Stimulated activated CD4-positive, alpha-beta T cell treated with anti-CD3 and anti-CD28 coated beads, Interleukin-12 subunit alpha, Interleukin-12 subunit beta, amount 100 ng/mL, for 24 hours (primary cell): ENCODE measurements at regions not wholly inside any gene's neighbourhood (a gene's known extent, or its start where the extent isn't known, plus 50 kb on each side); places are given as distances from the start of the nearest gene placed in this dataset.

Source experiments
- DNase-seq, 2 experiments: peaks; one replicate each; pipeline ENCODE4 v3.0.0-alpha.2; 2020; ENCODE audit warnings: low read depth in 2 of 2

DNA sequence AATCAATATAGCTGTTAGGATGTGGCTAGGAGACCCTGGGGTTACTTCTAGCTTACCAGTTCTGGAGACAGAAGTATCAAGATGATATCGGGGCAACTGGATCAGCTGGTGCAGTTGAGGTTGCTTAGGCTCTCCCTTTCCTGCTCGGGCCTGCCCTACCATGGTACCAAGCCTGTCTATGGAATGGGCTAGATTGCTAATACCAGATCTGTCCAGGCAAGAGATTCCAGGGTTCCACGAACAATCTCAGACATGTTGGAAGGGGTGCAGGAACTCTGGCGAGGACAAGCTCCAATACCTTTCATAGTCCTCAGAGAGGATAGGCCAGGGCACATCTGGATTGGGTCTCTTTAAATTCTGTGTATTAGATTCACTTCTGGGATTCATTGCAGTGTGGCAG, 53.8 kb downstream of the ADM start:
- DNase-seq, result no peak

DNA sequence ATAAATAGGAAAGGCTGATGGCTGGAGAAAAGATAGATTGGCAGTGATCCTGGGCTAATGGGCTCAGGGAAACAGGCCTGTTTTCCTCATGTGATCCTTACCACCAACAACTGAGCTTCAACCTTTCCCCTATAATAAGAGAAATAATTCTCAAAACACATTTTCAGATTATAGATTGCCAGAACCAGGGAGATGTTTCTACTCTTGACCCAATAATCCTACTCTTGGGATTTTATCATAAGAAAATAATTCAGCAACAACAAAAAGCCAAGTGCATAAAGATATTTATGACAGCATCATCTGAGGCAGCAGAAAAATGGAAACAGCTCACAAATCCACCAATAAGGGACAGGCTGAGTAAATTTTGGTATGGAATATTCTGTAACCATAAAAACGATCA, 54.3 kb downstream of the ADM start:
- DNase-seq, result no peak

DNA sequence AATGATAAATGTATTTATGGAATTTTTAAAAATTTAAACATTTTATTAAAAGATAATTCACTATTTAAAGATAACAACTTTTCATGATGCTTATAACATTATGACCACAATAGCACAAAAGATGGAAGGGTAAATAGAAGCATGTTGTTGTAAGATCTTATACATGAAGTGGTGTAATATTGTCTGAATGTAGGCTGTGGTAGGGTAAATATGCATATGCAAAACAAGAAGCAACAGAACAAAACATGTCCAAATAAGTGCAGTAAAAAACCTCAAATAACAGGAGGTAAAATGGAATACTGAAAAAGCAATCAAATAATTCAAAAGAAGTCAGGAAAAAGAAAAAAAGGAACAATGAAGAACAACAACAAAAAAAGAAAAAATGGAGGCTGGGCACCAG, 56.0 kb downstream of the ADM start:
- DNase-seq, result no peak

DNA sequence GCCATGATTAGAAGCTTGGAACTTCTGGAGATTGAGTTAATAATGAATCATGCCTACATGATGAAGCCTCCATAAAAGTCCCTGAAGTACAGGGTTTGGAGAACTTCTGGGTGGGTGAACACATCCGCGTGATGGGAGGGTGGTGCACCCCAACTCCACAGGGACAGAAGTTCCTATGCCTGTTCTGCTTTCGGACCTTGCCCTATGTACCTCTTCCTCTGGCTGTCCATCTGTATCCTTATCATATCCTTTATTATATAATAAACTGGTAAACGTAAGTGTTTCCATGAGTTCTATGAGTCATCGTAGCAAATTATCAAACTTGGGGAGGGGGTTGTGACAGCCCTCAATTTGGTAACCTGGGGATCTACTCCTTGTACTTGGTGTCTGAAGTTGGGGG, 60.2 kb downstream of the ADM start:
- no peak for DNase-seq

DNA sequence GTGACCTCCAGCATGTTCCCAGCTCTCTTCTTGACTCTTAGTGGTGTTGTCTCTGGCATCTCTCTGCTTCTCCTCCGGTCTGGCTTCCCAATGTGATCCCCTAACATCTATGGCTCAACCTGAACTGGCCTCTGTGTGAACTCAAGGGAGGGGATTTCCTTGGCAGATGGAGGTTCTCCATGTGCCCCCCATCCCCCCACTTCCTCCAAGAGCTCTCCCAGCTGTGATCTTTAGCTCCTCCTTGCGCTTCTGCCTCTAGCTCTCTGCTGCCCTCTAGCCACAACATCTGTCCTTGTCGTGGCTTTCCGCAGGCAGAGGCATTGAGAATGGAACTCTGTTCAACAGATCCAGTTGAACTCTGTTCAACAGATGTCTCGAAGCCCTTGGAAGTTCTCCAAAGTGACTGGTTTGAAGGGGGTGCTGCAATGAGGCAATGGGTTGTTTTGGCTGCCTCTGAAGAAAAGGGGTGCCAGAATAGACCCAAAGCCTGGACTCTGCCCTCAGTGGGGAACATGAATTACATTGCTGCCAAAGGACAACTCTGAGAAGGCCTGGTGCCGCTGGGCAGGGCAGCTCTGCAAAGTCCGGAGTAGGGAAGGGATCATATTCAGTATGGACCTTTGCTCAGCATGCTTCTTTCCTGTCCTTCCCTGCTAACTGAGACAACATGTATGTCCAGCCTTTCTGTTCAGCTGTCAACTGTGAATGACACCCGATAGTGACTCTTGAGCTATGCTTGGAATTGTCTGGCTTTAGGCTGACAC, 61.9 kb downstream of the ADM start:
- peak; percentile 24 to 65 for DNase-seq

DNA sequence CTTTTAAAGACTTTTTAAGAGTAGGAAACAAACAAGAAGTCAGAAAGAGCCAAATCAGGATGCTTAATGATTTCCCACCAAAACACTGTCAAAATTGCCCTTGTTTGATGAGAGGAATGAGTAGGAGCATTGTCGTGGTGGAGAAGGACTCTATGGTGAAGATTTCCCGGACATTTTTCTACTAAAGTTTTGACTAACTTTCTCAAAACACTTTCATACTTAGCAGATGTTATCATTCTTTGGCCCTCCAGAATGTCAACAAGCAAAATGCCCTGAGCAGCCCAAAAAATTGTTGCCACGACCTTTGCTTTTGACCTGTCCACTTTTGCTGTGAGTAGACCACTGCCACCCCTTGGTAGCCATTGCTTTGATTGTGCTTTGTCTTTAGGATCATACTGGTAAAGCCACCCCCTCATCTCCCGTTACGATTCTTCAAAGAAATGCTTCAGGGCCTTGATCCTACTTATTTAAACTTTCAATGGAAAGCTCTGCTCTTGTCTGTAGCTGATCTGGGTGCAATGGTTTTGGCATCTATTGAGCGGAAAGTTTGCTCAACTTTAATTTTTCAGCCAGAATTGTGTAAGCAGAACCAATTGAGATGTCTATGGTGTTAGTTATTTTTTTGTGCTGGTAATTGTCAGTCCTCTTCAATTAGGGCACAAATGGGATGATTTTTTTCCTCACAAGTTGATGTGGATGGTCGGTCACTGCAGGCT, 67.2 kb downstream of the ADM start:
- DNase-seq, result no peak

DNA sequence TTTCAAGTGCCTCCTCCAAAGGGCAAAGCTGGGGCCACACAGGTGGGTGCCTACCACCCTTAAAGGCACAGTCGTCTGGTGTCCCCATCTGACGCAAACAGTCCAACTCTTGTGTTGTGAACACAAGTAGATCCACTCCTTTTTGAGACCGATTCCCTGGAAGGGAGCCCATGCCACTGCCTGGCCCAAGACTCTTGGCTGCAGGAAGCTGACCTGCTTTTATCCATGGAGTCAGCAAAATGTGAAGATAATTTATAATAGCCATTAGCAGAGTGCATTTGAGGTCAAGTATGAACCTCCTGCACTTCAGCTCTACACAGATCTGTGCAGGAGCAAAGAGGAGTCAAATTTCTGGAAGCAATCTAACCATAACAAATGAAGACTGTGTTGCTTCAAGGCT, 68.5 kb downstream of the ADM start:
- no peak for DNase-seq

DNA sequence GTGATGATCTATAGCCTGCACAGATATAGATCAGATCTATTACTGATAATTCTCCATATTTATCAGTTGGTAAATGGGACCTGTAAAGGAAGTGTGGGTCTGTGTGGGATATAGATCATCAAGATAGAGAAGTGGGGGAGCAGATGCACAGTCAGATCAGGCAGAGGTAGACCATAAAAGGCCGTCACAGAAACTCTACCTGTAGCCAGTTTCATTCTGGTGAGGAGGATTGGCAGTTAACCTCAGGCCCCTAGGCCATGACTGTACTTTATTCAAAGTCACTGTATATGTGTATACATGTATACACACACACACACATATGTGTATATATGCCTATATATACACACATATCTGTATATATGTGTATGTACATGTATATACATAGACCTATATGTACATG, 69.1 kb downstream of the ADM start:
- DNase-seq, result no peak

DNA sequence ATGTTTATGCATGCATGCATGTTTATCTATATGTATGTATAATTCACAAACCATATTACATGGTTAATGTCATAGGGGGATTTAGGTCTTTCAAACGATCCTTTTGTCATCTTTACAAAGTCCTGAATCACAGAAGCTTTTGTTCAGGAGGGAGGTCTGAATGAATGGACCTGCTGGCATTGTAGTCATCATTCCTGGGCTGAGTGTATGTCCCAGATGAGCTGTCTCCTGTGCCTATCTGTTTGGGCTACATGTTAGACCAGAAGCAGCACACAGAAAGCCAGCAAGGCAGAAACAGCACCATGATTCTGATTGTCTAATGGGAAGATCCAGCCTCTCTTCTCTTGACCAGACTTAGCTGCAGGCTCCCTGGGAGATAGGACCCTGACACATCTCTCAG, 69.5 kb downstream of the ADM start:
- DNase-seq, result no peak

DNA sequence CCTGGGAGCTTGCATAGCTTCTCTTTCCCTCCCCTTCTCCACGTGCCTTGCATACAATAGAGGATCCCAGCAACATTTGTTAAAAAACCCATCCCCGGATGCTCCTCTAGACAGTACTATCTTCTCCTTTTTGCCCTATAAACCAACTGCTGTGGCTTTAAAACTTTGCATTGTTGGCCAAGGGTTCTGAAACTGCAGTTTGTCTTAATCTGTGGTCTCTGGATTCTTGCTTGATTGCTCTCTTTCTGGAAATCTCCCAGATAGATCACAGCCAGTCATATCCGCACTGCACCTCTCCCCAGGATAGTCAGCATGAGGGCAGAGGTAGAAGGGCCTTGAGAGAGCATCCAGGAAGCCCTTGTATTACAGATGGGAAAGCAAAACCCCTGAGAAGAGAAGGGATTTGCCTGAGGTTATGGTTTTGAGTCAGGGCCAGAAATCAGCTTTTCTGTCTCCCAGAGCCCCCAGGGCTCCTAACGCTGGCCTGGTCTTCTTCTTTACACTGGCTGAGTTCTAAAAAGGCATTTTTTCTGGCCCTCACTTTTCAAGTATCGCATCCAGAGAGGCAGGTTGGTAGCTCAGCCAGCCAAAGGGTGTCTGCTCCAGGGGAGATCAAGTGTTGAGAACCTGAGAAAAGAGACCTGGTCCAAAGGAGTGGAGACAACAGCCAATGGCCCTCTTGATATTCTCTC, 70.6 kb downstream of the ADM start:
- no peak for DNase-seq

DNA sequence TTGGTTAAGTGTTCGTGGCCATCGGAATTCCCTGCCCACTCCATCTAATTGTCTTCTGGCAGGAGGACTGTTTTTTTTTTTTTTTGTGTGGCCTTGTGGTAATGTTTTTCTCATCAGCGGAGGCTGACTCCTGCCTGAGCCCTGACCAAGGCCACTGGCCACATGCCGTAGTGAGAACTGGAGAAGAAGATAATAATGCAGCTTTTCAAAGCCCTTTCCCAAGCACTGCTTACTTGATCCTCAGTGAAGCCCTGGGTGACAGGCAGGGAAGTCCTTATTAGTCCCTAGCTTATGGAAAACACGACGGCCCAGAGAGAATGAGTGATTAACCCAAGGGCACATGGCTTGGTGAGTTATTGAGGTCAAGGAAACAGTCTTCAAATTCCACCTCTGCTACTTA, 71.2 kb downstream of the ADM start:
- no peak for DNase-seq

DNA sequence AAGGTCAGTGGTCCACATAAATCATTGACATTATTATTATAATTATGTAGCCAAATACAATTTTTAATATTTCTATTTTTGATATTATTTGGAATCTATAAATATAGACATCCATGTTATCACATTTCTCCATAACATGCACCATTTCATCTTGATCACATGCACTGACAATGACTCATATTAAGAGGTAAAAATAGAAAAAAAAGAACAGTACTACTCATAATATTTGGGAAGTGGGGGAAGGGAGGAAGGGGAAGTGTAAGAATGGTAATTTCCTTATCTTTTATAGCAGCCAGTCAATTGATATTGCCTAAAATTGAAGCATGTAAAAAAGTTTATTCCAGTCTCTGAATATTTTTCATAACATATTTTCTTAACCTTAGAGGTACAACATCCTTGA, 72.3 kb downstream of the ADM start:
- no peak for DNase-seq

DNA sequence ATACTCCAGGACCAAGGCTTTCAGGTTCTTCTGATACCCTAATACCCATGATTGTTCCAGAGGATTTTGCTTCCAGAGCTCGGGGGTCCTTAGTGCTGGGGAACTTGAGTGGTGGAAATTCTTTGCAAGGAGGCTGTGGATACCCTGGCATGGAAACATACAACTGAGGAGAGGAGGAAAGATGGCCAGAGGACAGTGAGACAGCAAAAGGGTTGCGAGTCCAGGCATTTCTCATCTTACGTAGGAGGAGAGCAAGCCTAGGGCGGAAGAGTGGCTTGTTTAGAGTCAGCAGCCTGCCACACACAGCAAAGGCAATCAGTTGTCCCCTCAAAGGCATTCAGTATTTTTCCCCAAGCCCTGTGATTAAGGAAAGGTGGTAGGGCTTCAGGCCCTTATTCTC, 73.5 kb downstream of the ADM start:
- DNase-seq, result no peak

DNA sequence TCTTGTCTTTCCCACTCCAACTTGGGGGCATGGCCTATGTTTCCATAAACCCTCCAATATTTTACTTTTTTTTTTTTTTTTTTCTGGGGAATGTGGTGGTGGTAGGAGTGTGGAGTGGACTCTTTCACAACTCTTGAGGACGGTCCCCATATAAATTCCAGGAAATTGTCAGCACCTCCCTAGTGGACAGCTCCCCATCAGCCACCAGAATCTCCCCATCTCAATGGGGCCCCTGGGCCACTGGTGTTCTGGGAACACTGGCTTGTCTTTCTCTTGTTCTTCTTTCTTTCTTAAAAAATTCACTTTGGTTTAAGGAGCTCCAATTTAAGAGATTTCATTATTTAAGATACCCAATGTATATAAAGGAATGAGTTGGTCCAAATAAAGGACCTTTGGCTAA, 74.1 kb downstream of the ADM start:
- DNase-seq, result no peak

DNA sequence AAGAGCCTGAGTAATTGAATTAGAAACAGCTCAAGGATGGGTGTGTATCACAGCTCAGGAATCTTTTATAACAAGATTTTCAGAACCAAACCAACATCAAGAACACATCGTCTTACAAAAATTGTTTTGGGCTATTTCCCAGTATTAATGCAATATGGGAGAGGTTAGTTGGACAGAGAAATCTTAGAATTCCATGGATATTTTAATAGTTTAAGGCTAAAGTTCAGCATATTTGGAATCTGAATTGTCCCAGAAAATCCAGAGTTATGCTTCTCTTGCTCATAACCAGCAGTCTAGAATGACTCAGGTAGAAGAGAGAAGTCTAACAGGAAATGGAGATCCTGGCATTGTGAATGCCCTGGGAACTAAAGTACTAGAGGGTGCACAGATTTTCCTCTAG, 74.6 kb downstream of the ADM start:
- no peak for DNase-seq

DNA sequence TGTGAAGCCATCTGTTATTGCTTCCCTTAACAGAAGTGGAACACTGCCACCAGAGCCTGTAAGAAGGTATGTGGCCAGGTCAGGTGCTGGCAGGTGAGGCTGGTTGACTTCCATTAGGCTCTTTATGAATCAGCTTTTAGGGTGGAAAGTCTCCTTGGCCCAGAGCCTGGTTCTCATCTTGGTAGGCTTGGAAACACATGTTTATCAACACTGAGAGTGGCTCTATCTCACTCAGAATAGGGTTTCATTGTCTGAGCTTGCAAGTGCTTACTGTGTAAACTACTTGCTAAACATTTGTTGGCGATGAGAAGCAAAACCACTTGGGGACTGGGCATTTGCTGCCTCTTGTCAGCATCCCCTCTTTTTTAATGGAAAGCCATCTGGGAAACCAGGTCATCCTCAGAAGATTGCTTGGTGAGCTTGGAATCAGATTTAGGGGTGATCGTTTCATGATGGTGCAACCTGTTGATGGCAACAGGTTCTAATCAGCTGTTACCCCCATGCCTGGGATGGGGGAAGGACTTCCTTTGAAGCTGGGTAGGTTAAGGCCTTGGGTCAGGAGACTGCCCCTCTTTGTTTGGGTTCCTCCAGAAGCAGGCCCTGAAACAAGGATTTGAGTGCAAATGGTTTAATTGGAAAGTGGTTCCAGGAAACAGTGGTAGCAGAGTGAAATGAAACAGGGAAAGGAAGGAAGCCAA, 75.0 kb upstream of the AMPD3 start:
- no peak for DNase-seq

DNA sequence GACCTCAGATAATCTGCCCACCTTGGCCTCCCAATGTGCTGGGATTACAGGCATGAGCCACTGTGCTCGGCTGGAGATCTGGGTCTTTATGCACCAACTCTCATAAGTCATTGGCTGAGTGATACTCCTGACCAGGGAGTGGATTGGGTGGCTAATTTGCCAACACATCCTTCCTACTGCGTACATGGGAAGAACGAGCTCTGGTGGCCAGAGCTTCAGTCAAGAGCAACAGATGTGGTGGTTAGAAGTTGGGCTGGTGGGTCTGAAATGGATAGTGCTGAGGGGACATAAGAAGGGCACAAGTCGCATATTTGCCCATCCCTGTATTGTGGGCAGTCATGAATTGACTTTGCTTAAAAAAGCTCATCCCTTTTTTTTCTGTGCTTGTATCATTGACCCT, 74.1 kb upstream of the AMPD3 start:
- no peak for DNase-seq

DNA sequence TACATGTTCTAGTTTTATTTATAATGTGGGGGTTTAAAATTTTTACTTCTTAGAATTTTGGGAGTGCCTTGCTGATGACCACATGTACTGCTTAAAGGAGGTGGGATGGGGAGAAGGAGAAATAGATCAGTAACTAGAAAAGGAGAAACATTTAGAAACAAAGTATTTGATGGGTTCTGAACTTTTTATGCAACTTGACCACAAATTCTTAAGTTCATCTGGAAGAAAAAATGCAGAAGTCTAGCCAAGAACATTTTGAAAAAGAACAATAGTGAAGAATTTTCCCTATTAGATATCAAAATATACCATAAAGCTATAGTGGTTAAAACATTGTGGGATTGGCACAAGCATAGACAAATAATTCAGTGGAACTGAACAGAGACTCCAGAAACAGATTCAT, 73.3 kb upstream of the AMPD3 start:
- DNase-seq, result no peak

DNA sequence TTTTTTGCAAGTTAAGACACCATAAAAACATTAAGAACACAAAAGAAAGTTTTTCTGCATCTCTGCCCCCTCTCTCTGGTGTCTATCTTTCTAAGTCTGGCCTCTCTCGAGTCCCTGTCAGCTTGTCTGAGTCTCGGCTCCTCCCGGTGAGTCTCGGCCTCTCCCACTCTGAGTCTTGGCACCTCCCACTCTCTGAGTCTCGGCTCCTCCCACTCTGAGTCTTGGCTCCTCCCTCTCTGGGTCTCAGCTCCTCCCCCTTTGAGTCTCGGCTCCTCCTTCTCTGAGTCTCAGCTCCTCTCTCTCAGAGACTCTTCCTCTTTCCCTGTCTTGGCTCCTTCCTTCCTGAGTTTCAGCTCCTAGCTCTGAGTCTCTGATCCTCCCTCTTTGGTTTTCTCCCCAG, 72.5 kb upstream of the AMPD3 start:
- DNase-seq, result no peak

DNA sequence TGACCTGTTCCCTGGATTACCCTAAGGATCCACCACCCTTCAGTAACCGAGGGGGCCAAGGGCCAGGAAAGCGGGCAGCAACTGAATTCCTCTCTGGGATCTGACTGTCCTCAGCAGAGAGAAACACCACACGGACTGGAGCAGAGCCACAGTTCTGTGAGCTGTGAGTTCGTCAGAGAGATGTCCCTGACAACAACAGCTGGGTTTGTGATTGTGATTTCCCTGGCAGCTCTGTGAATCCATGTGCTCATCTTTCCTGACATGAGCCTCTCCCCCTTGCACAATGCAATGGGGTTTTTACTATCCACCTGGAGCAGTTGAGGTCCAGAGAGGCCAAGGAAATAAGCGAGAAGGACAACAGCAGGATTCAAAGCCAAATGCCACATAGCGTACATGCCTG, 69.4 kb upstream of the AMPD3 start:
- no peak for DNase-seq

DNA sequence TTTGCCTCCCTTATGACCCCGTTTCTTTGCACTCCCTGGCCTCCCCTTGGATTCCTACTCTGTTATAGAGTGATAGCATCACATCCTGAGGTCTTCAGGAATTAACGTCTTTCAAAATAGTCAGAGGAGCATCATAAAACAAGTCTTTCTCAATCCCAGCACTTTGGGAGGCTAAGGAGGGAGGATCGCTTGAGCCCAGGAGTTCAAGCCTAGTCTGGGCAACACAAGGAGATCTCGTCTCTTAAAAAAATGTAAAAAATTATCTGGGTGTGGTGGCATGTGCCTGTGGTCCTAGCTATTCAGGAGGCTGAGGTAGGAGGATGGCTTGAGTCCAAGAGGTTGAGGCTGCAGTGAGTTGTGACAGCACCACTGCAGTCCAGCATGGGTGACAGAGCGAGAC, 68.7 kb upstream of the AMPD3 start:
- no peak for DNase-seq

DNA sequence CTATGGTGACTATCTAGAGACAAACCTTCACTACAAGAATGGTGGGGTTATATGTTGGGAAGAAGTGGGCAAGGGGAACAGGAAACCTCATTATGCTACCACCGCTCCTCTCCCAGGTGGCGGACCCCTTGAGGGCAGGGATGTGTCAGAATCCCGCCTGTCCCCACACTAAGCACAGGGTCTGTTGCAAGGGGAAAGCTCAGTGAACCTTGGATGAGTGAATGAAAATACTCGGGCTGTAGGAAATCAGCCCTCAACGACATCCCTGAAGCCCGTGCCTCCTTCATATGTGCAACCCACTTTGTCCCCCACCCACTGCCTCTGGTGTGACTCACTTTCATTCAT, 68.2 kb upstream of the AMPD3 start:
- DNase-seq, result no peak
